ENCODE measurements at regions not wholly inside any gene's neighbourhood (a gene's known extent, or its start where the extent isn't known, plus 50 kb on each side); places are given as distances from the start of the nearest gene placed in this dataset.
"Not testable (repeated sequence)": the region's sequence is repeated elsewhere in the genome, so short reads cannot be mapped to it uniquely, and the experiment has no call there.

- no peak overlapping the region for H3K27ac ChIP-seq (ENCODE audit: low read length)
- intact Hi-C loops (cut with micrococcal nuclease; ENCODE audit: unreplicated experiment), result no loop called here
- no peaks in the 10 kb centered on the region for H3K36me3 ChIP-seq (ENCODE audit: control insufficient read depth, insufficient read depth, low read length)
- ChIA-PET POLR2A (no interaction called here), CTCF (no interaction called here)
- TF ChIP-seq, protein P1, sequence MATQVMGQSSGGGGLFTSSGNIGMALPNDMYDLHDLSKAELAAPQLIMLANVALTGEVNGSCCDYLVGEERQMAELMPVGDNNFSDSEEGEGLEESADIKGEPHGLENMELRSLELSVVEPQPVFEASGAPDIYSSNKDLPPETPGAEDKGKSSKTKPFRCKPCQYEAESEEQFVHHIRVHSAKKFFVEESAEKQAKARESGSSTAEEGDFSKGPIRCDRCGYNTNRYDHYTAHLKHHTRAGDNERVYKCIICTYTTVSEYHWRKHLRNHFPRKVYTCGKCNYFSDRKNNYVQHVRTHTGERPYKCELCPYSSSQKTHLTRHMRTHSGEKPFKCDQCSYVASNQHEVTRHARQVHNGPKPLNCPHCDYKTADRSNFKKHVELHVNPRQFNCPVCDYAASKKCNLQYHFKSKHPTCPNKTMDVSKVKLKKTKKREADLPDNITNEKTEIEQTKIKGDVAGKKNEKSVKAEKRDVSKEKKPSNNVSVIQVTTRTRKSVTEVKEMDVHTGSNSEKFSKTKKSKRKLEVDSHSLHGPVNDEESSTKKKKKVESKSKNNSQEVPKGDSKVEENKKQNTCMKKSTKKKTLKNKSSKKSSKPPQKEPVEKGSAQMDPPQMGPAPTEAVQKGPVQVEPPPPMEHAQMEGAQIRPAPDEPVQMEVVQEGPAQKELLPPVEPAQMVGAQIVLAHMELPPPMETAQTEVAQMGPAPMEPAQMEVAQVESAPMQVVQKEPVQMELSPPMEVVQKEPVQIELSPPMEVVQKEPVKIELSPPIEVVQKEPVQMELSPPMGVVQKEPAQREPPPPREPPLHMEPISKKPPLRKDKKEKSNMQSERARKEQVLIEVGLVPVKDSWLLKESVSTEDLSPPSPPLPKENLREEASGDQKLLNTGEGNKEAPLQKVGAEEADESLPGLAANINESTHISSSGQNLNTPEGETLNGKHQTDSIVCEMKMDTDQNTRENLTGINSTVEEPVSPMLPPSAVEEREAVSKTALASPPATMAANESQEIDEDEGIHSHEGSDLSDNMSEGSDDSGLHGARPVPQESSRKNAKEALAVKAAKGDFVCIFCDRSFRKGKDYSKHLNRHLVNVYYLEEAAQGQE (IDR thresholded peaks at IDR 0.05; ENCODE audit: insufficient read depth in 1 of 2, low read depth in 2 of 2, low read length in 1 of 2), result no peak
- no peak for TF ChIP-seq SIN3A (IDR thresholded peaks at IDR 0.05; ENCODE audit: borderline replicate concordance, insufficient read depth, low read depth, low read length)
- no peak for TF ChIP-seq CTCF (IDR thresholded peaks at IDR 0.05)
- TF ChIP-seq POLR2AphosphoS5 (IDR thresholded peaks at IDR 0.05; ENCODE audit: low read depth, low read length), result no peak
- TF ChIP-seq TCF7L2 (IDR thresholded peaks at IDR 0.05; ENCODE audit: low read depth, low read length), result no peak
- H3K27me3 ChIP-seq (ENCODE audit: control insufficient read depth, insufficient read depth, low read length), result no peaks in the 10 kb centered on the region
- H3K4me3 ChIP-seq (ENCODE audit: low read depth in 2 of 2, low read length in 2 of 2), result no peak overlapping the region
- DNase-seq (ENCODE audit: low read depth, low spot score) (no peak), ATAC-seq (no peak)
- H3K4me1 ChIP-seq (ENCODE audit: control insufficient read depth, insufficient read depth, low read length), result no peaks in the 10 kb centered on the region
- BruUV-seq (replicated peaks), result no TSS peak
- H3K9me3 ChIP-seq (ENCODE audit: control insufficient read depth, insufficient read depth, low read depth, low read length), result no peaks in the 10 kb centered on the region
- in situ Hi-C loops (cut with HindIII; ENCODE audit: low pct_unique_long_range_greater_than_20kb, low sequenced_read_pairs), result no loop called here
These were observed 108.2 kb downstream of the RAP2A start for GRCh38 chr13:97542102-97542685.

- Histone ChIP-seq H3K4me1 (ENCODE audit: control insufficient read depth, insufficient read depth, low read length) (no peaks in the 10 kb centered on the region), H3K36me3 (ENCODE audit: control insufficient read depth, insufficient read depth, low read length) (no peaks in the 10 kb centered on the region), H3K4me3 (ENCODE audit: low read depth in 2 of 2, low read length in 2 of 2) (no peak overlapping the region), H3K27me3 (ENCODE audit: control insufficient read depth, insufficient read depth, low read length) (no peaks in the 10 kb centered on the region), H3K9me3 (ENCODE audit: control insufficient read depth, insufficient read depth, low read depth, low read length) (no peaks in the 10 kb centered on the region), H3K27ac (ENCODE audit: low read length) (no peak overlapping the region)
- BruUV-seq (replicated peaks), result no TSS peak
- intact Hi-C loops (cut with micrococcal nuclease; ENCODE audit: unreplicated experiment) (no loop called here), in situ Hi-C loops (cut with HindIII; ENCODE audit: low pct_unique_long_range_greater_than_20kb, low sequenced_read_pairs) (no loop called here)
- ChIA-PET POLR2A (no interaction called here), CTCF (no interaction called here)
- DNase-seq (ENCODE audit: low read depth, low spot score) (no peak), ATAC-seq (no peak)
- no peak for TF ChIP-seq CTCF (IDR thresholded peaks at IDR 0.05)
- no peak for TF ChIP-seq POLR2AphosphoS5 (IDR thresholded peaks at IDR 0.05; ENCODE audit: low read depth, low read length)
- TF ChIP-seq SIN3A (IDR thresholded peaks at IDR 0.05; ENCODE audit: borderline replicate concordance, insufficient read depth, low read depth, low read length), result no peak
- TF ChIP-seq, protein P1 (IDR thresholded peaks at IDR 0.05; ENCODE audit: insufficient read depth in 1 of 2, low read depth in 2 of 2, low read length in 1 of 2), result no peak
- TF ChIP-seq TCF7L2 (IDR thresholded peaks at IDR 0.05; ENCODE audit: low read depth, low read length), result no peak
These were observed 110.2 kb downstream of the RAP2A start for GRCh38 chr13:97544031-97544765.

DNA sequence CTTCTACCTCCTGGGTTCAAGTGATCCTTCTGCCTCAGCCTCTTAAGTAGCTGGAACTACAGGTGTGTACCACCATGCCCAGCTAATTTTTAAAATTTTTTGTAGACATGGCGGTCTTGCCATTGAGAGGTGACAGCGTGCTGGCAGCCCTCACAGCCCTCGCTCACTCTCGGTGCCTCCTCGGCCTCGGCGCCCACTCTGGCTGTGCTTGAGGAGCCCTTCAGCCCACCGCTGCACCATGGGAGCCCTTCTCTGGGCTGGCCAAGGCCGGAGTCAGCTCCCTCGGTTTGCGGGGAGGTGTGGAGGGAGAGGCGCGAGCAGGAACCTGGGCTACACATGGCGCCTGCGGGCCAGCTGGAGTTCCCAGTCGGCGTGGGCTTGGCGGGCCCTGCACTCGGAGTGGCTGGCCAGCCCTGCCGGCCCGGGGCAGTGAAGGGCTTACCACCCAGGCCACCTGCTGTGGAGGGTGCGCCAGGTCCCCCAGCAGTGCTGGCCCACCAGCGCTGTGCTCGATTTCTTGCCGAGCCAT, 111.1 kb downstream of the RAP2A start:
- intact Hi-C loops (cut with micrococcal nuclease; ENCODE audit: unreplicated experiment); ATAC-seq; H3K4me3 ChIP-seq (ENCODE audit: low read depth in 2 of 2, low read length in 2 of 2); H3K27me3 ChIP-seq (ENCODE audit: control insufficient read depth, insufficient read depth, low read length); BruUV-seq (replicated peaks); DNase-seq (ENCODE audit: low read depth, low spot score); H3K36me3 ChIP-seq (ENCODE audit: control insufficient read depth, insufficient read depth, low read length); POLR2A ChIA-PET; H3K27ac ChIP-seq (ENCODE audit: low read length); in situ Hi-C loops (cut with HindIII; ENCODE audit: low pct_unique_long_range_greater_than_20kb, low sequenced_read_pairs); CTCF ChIA-PET; H3K4me1 ChIP-seq (ENCODE audit: control insufficient read depth, insufficient read depth, low read length); H3K9me3 ChIP-seq (ENCODE audit: control insufficient read depth, insufficient read depth, low read depth, low read length): not testable (repeated sequence)
